Right lung (tissue), 2 donors: ENCODE measurements at regions not wholly inside any gene's neighbourhood (a gene's known extent, or its start where the extent isn't known, plus 50 kb on each side); places are given as distances from the start of the nearest gene placed in this dataset.

Experiments used
- DNase-seq, 2 donors: peaks; one replicate each; pipeline ENCODE4 v3.0.0-alpha.2; 2013

DNA sequence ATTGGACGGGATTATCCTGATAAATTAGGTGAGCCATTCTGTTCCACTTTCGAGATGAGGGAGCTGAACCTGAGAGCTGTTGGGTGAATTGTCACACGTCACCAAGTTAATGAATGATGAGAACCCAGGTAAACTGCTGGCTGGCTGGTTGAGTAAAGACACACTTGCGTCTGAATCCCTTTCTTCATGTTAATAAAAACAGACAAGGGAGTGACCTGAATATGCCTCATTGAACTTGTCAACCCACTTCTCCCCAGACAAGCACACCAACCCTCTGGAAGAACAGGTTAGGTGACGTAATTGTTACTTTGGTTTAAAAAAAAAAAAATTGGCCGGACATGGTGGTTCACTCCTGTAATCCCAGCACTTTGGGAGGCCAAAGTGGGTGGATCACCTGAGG is 400.9 kb upstream of the CDH5 start:
- DNase-seq: peak; percentile 19 to 27

DNA sequence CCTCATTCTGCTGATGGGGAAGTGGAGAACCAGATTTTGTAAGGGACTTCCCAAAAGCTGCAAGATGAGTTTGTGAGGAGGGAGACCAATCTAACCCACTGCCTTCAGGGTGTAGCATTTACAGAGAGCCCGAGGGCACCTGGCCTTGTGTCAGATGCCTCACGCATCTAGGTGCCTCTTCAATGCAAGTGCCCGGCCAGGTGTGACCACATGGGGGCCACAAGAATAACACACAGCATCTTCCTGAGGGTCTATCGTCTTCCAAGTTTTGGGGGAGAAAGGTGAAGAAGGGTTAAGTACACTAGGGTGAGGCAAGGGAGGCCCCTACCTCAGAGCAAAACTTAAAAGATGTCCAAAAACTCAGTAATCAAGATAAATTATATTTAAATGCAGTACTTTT is 401.7 kb upstream of the CDH5 start:
- no peak for DNase-seq

DNA sequence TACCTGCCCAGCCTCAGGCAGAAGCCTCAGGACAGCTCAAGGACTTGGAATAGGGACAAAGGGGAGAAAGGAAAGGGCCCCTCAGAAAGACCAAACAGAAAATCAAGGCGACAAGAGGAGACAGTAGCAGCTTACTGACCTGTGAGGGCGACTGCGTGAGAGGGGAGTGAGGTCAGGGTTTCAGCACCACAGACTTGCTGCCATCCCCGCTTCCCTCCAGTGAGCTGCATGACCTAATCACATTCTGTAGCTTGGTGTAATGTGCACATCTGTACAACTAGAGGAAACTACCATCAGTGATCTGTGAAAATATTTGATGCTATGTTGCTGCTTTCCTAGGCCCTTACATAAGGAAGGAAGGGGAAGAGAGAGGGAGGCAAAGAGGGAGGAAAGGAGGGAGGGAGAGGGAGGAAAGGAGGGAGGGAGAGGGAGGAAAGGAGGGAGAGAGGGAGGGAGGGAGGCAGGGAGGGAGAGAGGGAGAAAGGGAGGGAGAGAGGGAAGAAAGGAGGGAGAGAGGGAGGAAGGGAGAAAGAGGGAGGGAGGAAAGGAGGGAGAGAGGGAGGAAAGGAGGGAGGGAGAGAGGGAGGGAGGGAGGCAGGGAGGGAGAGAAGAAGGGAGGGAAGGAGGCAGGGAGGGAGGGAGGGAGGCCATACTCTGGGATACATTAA is 404.9 kb upstream of the CDH5 start:
- DNase-seq: no peak

DNA sequence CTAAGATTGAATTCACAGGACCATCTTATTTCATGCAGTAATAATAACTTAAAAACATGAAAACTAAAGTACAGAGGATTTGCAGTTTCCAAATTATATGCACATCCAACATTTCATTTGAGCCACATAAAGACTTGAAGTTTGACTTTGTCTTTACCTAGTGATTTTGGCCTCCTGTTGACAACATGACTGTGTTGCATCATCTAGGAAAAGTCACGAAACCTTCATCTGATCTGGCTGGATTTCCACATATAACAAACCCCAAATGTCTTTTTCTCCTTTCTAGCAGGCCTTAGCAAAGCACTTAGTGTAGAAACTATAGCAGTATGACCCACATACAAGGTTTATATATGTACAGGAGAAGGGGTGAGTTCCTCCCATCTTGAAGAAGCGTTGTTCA is 406.5 kb upstream of the CDH5 start:
- no peak for DNase-seq

DNA sequence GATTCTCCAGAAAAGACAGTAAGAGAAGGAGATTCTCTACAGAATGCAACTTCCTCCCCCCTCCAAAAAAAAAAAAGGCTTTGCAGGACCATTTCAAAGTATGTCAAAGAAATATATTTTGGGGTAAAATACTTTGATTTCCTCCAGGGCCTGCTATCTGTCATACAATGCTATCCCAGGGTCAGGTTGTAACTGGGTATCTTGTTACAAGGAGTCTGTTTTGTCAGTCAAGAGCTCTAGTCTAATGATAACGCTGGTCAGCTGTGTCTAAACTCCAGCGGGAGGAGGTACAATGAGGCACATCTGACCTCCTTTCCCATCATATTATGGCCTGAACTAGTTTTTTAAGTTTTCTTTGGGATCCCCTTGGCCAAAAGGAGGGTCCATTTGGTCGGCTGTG is 408.4 kb upstream of the CDH5 start:
- no peak for DNase-seq

- no peak for DNase-seq
These were observed 410.4 kb upstream of the CDH5 start for GRCh38 chr16:65956100-65956499.

DNA sequence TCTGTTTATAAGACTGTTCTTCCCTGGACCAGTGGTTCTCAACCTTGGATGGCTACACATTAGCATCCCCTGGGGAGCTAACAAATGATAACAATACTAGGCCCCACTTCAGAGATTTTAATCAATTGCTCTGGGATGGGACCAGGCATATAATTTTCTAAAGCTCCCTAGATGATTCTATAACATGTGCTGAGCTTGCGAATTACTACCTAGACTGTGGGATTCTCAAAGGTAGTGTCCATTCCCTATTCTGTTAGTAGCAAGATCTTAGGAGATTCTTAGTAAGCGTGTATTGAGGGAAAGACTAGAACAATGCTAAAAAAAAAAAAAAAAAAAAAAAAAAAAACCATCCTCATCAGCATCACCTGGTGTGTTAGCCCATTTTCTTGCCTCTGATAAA is 412.0 kb upstream of the CDH5 start:
- DNase-seq: no peak

DNA sequence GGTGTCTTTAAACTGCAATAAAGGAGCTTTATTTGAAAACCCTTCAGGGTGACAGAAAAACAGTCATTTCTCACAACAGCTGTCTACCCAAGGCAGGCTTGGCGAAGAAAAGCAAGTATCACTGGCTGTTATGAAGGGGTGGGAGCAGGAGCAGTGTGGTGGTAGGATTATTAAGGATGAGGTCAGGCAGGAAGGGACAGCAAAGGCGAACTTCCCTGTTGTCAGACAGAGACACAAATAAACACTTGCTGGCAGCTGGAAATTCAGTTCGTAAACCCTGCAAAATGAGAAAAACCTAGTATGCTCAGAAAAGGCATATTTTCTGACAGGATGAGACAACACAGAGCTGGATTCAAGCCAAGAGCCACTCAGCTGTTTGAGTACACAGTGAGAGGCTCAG is 416.3 kb upstream of the CDH5 start:
- no peak for DNase-seq

DNA sequence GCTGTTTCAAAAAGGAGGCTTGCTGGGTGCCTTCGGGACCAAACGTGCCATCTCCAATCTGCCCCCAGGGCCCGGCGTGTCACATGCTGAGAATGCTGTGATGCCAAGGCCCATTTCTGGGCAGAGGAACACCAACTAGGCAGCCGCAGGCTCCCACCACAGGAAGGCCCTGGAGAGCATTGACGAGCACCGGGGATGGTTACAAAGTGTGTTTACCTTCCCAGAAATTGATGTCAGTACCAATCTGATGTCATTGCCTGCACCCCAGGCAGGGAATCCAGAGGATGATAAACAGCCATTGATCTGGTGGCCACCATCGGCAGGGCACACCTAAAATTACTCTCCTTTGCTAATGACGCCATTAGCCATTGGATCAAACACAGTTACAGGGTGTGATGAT is 418.1 kb upstream of the CDH5 start:
- no peak for DNase-seq

GRCh38 chr16:65947951-65948350 is 418.5 kb upstream of the CDH5 start:
- DNase-seq: no peak

DNA sequence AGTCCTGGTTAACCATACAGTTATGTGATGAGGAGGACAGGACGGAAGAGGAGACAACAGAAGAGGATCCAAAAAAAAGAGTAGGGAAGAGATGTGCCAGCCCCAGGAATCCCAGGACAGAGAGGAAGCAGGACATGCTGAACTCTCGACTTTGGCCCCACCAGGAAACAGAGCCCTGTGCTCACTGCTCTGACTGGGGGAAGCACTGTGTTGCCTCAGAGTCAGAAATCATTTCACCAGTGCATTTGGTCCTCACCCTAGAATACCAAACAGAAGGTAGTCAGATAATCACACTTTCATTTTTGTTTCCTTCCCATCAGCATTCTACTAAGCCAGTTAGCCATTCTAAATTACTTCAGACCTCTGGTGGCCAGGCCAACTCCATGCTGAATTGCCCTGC is 421.0 kb upstream of the CDH5 start:
- DNase-seq: no peak

DNA sequence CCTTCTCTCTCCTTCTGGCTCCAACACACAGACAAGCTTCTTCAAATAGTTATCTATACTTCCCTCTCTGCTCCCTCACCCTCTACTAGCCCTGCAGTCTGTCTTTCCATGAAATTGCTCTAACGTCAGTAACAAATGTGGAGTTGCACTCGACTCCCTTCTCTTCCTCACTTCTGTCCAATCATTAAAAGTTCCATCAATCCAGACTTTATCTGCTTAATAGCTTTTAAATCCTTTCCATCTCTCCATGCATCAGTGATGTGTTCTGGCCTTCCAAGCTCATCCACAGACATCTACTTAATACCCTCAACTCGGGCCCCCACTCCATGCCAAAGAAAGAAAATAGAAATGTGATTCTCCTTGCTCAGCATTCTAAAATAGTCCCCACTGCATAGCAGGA is 422.1 kb upstream of the CDH5 start:
- no peak for DNase-seq

- no peak for DNase-seq
These were observed 425.8 kb upstream of the CDH5 start for GRCh38 chr16:65940711-65941110.

- no peak for DNase-seq
These were observed 428.4 kb upstream of the CDH5 start for GRCh38 chr16:65938083-65938482.

DNA sequence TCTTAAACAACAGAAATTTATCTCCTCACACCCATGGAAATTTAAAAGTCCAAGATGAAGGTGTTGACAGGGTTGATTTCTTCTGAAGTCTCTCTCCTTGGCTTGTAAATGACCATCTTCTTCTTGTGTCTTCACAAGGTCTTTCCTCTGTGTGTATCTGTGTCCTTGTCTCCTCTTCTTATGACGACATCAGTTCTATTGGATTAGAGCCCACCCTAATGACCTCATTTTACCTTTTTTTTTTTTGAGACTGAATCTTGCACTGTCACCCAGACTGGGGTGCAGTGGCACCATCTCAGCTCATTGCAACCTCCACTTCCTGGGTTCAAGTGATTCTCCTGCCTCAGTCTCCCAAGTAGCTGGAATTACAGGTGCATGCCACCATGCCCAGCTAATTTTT is 429.0 kb upstream of the CDH5 start:
- no peak for DNase-seq

GRCh38 chr16:65936096-65936495 is 430.4 kb upstream of the CDH5 start:
- no peak for DNase-seq

GRCh38 chr16:65934443-65934842 is 432.0 kb upstream of the CDH5 start:
- DNase-seq: no peak

GRCh38 chr16:65933703-65934102 is 432.8 kb upstream of the CDH5 start:
- no peak for DNase-seq

DNA sequence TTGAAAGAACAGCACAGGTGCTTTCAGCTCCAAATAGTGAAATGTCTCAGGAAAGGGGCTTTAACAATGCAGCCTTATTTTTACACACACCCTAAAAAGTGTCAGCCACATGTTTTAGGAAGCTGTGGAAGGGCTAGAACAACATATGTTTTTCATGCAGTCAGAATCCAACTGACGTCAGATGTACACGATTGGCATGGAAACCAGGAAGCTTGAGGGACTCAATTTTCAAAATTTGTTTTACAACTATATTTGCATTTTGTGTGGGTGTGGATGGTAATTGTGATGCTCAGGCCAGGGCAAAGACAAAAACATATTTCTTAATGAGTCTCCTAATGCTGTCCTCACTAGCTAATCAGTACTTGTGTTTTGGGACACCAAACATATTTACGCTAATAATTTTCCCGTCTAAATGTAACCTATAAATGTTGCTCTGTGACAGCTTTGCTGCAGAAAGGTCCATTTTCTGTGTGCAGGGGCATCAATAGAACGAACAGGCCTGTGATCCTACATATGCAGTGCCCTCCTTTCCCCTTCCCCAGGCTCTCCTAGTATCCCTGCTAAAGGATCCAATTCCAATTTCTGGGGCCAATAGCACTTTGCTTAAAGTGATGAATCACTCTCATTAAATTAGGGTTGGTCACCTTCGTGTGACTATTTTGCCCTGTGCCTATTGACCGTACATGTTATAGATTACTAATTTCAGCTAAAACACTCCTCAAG is 434.0 kb upstream of the CDH5 start:
- no peak for DNase-seq

- DNase-seq: no peak
These were observed 443.6 kb upstream of the CDH5 start for GRCh38 chr16:65922923-65923322.

- DNase-seq: no peak
These were observed 446.5 kb upstream of the CDH5 start for GRCh38 chr16:65919986-65920376.

GRCh38 chr16:65919145-65919985 is 447.1 kb upstream of the CDH5 start:
- DNase-seq: no peak

DNA sequence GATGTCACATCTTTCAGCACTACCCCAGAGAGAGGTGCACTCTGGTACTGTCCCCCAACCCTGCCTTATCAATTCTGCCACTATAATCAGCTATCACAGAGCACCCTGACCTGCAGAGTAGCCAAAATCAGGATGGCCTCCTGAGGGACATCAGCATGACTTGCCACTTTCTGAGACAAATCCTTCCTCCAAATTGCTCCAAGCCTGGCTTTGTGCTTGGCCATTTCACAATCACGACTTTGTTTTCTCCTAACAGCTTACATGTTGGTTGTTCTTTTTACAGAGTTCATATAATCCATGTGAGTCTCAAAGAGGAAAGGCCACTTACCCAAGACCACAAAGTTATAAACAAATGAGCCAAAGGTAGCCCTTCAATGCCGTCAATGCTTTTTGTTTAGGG is 449.0 kb upstream of the CDH5 start:
- DNase-seq: no peak
